Nephron progenitor cell (in vitro differentiated cells): ENCODE measurements at regions not wholly inside any gene's neighbourhood (a gene's known extent, or its start where the extent isn't known, plus 50 kb on each side); places are given as distances from the start of the nearest gene placed in this dataset.

ENCODE experiments used
- DNase-seq: peaks from one replicate; pipeline ENCODE4 v3.0.0; 2021
- H3K27ac Mint-ChIP-seq: 2 replicates; pipeline ENCODE4 v1.8.0; 2021; ENCODE audit warnings: mild to moderate bottlenecking, moderate library complexity, mixed read lengths
- H3K27me3 Mint-ChIP-seq: 2 replicates; pipeline ENCODE4 v1.8.0; 2021; ENCODE audit warnings: mild to moderate bottlenecking, low read depth, mixed read lengths; ENCODE audit not compliant: poor library complexity
- H3K36me3 Mint-ChIP-seq: 2 replicates; pipeline ENCODE4 v1.8.0; 2021; ENCODE audit warnings: low read depth, mixed read lengths
- H3K4me1 Mint-ChIP-seq: 2 replicates; pipeline ENCODE4 v1.8.0; 2021; ENCODE audit warnings: mixed read lengths
- H3K4me3 Mint-ChIP-seq: 2 replicates; pipeline ENCODE4 v1.8.0; 2021; ENCODE audit warnings: mild to moderate bottlenecking, moderate library complexity, mixed read lengths
- H3K9me3 Mint-ChIP-seq: 2 replicates; pipeline ENCODE4 v1.8.0; 2021; ENCODE audit warnings: mild to moderate bottlenecking, moderate library complexity, mixed read lengths
- CTCF ChIP-seq: fragments of 200-600 bp; sonication (generic); IDR thresholded peaks from 2 replicates; pipeline ENCODE4 v1.5.0; 2021; ENCODE audit warnings: antibody characterized with exemption

GRCh38 chr9:79335987-79336386, 235.8 kb upstream of the TLE4 start:
- Mint-ChIP-seq H3K36me3 (peaks cover 17% of the 10 kb centered on the region), H3K27ac (no peak overlapping the region), H3K4me3 (no peak overlapping the region), H3K4me1 (peaks cover 22% of the 10 kb centered on the region), H3K9me3 (peaks cover 40% of the 10 kb centered on the region), H3K27me3 (peaks cover 5% of the 10 kb centered on the region)
- no peak for DNase-seq
- TF ChIP-seq CTCF: no peak

GRCh38 chr9:79341561-79341960, 230.2 kb upstream of the TLE4 start:
- H3K27me3 Mint-ChIP-seq: peaks cover 4% of the 10 kb centered on the region
- DNase-seq: no peak
- peaks cover 25% of the 10 kb centered on the region for H3K9me3 Mint-ChIP-seq
- TF ChIP-seq CTCF: no peak
- peaks cover 11% of the 10 kb centered on the region for H3K36me3 Mint-ChIP-seq
- H3K4me1 Mint-ChIP-seq: peaks cover 9% of the 10 kb centered on the region
- H3K4me3 Mint-ChIP-seq: no peak overlapping the region
- H3K27ac Mint-ChIP-seq: no peak overlapping the region

- Mint-ChIP-seq H3K4me1 (no peaks in the 10 kb centered on the region), H3K4me3 (no peak overlapping the region), H3K9me3 (no peaks in the 10 kb centered on the region), H3K36me3 (no peaks in the 10 kb centered on the region), H3K27me3 (peaks cover 4% of the 10 kb centered on the region), H3K27ac (no peak overlapping the region)
- no peak for DNase-seq
- no peak for TF ChIP-seq CTCF
These were observed 225.3 kb upstream of the TLE4 start for GRCh38 chr9:79346350-79347020.

GRCh38 chr9:79352322-79352721, 219.4 kb upstream of the TLE4 start:
- H3K4me1 Mint-ChIP-seq: peaks cover 4% of the 10 kb centered on the region
- H3K27ac Mint-ChIP-seq: no peak overlapping the region
- TF ChIP-seq CTCF: no peak
- no peak for DNase-seq
- no peaks in the 10 kb centered on the region for H3K9me3 Mint-ChIP-seq
- no peaks in the 10 kb centered on the region for H3K27me3 Mint-ChIP-seq
- H3K36me3 Mint-ChIP-seq: no peaks in the 10 kb centered on the region
- H3K4me3 Mint-ChIP-seq: no peak overlapping the region

GRCh38 chr9:79353856-79354520, 217.8 kb upstream of the TLE4 start:
- Mint-ChIP-seq H3K9me3 (no peaks in the 10 kb centered on the region), H3K27me3 (no peaks in the 10 kb centered on the region), H3K4me1 (peaks cover 4% of the 10 kb centered on the region), H3K36me3 (no peaks in the 10 kb centered on the region), H3K27ac (no peak overlapping the region), H3K4me3 (no peak overlapping the region)
- DNase-seq: no peak
- no peak for TF ChIP-seq CTCF

GRCh38 chr9:79357194-79357593, 214.6 kb upstream of the TLE4 start:
- DNase-seq: no peak
- no peak overlapping the region for H3K4me3 Mint-ChIP-seq
- H3K9me3 Mint-ChIP-seq: no peaks in the 10 kb centered on the region
- TF ChIP-seq CTCF: no peak
- peaks cover 3% of the 10 kb centered on the region for H3K27me3 Mint-ChIP-seq
- no peaks in the 10 kb centered on the region for H3K36me3 Mint-ChIP-seq
- H3K4me1 Mint-ChIP-seq: peaks cover 13% of the 10 kb centered on the region
- no peak overlapping the region for H3K27ac Mint-ChIP-seq
